GM12873 (cell line): ENCODE measurements at regions not wholly inside any gene's neighbourhood (a gene's known extent, or its start where the extent isn't known, plus 50 kb on each side); places are given as distances from the start of the nearest gene placed in this dataset.

Experiments
- TF ChIP-seq, protein P1 (sequence below): IDR thresholded peaks from 2 replicates; pipeline ENCODE4 v1.5.1; 2012; ENCODE audit warnings: low read depth, mild to moderate bottlenecking, moderate library complexity, low read length, control low read depth; ENCODE audit not compliant: insufficient read depth; ENCODE audit errors: missing control alignments

DNA sequence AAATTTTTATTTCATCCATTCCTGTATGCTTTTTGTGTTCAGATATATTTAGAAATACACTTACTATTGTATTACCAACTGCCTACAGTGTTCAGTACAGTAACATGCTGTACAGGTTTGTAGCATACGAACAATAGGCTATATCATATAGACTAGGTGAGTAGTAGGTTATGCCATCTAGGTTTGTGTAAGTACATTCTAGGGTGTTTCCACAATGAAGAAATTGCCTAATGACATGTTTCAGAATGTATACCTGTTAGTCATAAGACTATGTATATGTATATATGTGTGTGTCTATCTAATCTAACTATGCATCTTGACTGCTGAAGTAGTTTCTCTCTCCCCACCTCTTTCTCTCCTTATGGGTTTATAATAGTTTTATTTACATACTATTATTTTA lies 51.5 kb upstream of the BTC start:
- TF ChIP-seq, protein P1, sequence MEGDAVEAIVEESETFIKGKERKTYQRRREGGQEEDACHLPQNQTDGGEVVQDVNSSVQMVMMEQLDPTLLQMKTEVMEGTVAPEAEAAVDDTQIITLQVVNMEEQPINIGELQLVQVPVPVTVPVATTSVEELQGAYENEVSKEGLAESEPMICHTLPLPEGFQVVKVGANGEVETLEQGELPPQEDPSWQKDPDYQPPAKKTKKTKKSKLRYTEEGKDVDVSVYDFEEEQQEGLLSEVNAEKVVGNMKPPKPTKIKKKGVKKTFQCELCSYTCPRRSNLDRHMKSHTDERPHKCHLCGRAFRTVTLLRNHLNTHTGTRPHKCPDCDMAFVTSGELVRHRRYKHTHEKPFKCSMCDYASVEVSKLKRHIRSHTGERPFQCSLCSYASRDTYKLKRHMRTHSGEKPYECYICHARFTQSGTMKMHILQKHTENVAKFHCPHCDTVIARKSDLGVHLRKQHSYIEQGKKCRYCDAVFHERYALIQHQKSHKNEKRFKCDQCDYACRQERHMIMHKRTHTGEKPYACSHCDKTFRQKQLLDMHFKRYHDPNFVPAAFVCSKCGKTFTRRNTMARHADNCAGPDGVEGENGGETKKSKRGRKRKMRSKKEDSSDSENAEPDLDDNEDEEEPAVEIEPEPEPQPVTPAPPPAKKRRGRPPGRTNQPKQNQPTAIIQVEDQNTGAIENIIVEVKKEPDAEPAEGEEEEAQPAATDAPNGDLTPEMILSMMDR, result no peak
